Erythroblast (primary cell): ENCODE measurements at regions not wholly inside any gene's neighbourhood (a gene's known extent, or its start where the extent isn't known, plus 50 kb on each side); places are given as distances from the start of the nearest gene placed in this dataset.

ENCODE experiments used
- GATA1 ChIP-seq: IDR thresholded peaks from 2 replicates; pipeline ENCODE4 v1.6.1; 2011; ENCODE audit warnings: low read depth, mild to moderate bottlenecking, control low read depth, low read length, moderate library complexity
- POLR2A ChIP-seq: IDR thresholded peaks from 2 replicates; pipeline ENCODE4 v1.6.1; 2011; ENCODE audit warnings: mild to moderate bottlenecking, low read length

- no peak for TF ChIP-seq POLR2A
- no peak for TF ChIP-seq GATA1
Measured at GRCh38 chr13:59447031-59447430, 716.7 kb downstream of the DIAPH3 start.
